SW 1271 (cell line): ENCODE measurements at regions not wholly inside any gene's neighbourhood (a gene's known extent, or its start where the extent isn't known, plus 50 kb on each side); places are given as distances from the start of the nearest gene placed in this dataset.
"Not testable (repeated sequence)": the region's sequence is repeated elsewhere in the genome, so short reads cannot be mapped to it uniquely, and the experiment has no call there.

ENCODE experiments used
- DNase-seq, 2 experiments: peaks; one replicate each; lab custom pipeline; 2025; lab: John Stamatoyannopoulos, UW

- no peak for DNase-seq
These were observed 1048.6 kb upstream of the SEMA6A start for GRCh38 chr5:117623042-117623805.

GRCh38 chr5:117621921-117622320 lies 1047.3 kb upstream of the SEMA6A start:
- DNase-seq, result no peak

- DNase-seq, result no peak
These were observed 1040.6 kb upstream of the SEMA6A start for GRCh38 chr5:117615226-117615625.

GRCh38 chr5:117614408-117614807 lies 1039.8 kb upstream of the SEMA6A start:
- DNase-seq, result no peak

DNA sequence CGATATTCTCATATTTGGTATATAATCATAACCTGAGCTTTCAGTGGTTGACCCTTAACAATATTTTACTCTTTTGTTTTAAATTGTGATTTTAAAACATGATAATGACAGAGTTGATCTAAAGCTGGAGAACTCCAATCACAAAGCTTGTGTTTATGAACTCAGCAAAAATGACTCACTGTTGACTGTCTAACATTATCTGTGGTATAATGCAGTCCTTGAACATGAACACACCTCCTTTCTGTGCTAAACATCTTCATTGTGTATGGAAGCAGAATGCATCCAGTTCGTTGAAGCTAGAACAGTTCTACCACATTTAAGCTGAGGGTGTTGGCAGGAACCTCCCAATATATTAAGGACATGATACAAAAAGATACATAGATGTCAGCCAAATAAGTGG lies 1030.2 kb upstream of the SEMA6A start:
- DNase-seq, result no peak

- DNase-seq, result not testable (repeated sequence)
These were observed 1025.2 kb upstream of the SEMA6A start for GRCh38 chr5:117599811-117600210.

DNA sequence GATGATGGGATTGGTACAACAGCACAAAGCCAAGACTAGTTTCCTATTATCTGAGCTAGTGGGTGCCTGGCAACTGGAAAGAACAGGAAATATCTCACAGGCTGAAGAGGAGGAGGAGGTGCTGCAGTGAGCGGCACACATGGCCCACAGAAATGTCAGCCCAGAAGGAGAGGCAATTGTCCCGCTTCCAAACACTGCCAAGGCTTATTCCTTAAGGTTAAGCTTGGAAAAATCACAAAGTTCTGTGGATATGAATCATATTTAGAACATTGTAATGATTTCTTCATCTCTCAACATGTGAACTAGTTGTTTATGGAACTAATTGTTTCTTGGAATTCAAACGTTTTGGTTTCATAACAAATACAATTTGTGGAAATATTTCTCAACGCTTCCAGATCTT lies 1019.5 kb upstream of the SEMA6A start:
- no peak for DNase-seq

DNA sequence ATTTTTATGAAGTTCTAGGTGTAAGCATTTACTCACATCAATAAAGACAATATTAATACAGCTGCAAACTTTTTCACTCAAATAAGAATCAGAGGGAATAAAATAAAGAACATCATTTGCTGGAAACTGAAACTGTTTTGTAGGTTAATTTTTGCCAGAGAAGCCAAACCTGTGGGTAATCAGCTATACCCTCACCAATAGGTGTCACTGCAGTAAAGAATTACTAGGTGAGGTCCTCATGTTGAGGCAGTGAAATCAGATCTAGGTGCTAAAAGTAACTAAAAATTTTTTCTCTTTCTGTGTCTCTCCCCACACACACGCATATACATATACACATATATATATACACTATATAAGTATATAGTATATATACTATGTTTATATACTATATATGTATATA lies 1016.3 kb upstream of the SEMA6A start:
- DNase-seq, result peak in 1 of 2 experiments; percentile 44

DNA sequence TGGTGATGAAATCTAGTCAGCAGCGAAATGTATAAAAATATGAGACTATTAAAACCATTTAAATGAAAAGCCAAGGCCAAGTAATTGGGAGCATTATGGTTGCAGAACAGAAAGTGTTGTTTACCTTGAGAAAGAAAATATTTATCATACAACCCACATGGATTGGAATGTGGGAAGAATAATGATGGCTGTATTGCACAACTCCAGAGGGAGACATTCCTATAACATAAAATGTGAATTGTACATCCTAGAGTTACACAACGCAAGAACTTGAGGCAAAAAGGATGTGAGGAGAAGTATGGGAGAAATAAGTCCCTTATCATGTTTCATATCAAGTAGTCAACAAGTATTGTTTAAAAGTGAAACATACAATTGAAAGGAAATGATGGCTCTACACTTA lies 1014.0 kb upstream of the SEMA6A start:
- DNase-seq, result no peak

DNA sequence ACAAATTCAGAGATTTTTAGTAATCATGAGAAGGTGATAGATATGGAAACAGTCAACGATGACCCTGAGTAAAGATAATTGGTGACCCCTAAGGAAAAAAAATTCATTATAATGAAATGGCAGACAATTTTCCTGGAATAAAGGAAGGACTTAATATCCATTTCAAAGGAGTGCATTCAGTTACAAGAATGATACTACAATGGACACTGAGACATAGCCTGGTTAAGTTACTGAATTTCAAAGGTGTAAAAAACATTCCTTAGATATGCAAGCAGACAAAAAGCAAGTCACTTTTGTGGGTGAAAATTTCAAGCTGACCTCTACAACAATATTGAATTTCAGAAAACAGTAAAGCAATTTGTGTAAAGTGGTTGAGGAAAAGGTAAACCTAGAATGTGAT lies 1012.5 kb upstream of the SEMA6A start:
- no peak for DNase-seq

DNA sequence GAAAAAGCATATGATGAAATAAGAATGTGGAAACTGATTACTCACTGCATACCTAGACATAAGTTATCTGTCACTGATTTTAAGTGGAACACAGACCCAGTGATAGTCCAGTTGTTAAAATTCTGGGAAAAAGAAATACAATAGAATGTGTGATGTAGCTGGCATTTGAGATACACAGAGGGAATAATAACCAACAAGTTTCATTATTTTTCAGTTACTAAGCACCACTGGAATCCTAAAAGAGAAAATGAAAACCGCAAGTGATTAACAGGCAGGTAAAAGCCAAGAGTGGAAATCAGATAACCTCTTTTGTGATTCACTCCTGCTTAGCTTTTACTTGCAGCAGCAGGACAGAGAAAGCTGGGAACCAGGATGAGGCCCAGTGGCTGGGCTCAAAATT lies 994.0 kb upstream of the SEMA6A start:
- DNase-seq, result no peak

DNA sequence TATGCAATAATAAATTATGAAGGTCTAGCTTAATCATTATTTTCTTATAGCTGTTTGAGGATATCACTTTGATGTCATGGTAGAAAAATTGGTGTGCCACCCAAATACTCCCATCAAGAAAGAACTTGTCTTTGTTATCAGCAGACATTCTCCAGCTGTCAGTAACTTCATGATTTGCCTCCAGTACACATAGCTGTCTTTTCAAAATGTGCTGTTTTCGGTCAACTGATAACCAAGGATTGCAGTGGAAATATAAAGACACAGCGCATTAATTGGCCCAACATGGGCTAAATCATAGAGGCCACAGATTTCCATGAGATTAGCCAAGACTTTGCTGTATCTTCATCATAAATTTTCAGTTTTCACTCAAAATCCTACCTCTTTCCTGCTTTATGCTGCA lies 993.5 kb upstream of the SEMA6A start:
- no peak for DNase-seq

DNA sequence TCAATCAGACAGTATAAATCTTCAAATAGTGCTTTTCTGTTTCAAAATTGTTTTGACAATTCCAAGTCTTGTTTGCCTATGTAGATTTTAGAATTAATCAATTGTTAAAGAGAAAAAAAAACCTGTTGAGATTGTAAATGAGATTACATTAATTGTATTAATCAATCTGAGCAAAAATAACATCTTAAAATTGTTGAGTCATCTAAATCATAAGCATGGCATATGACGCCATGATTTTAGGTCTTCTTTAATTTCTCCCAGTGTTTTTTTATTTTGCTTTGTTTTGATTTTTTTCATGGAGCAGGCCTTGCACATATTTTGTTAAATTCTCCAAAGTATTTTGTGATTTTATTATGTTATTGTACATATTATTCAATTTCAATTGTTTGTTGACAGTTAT lies 988.0 kb upstream of the SEMA6A start:
- DNase-seq, result no peak

DNA sequence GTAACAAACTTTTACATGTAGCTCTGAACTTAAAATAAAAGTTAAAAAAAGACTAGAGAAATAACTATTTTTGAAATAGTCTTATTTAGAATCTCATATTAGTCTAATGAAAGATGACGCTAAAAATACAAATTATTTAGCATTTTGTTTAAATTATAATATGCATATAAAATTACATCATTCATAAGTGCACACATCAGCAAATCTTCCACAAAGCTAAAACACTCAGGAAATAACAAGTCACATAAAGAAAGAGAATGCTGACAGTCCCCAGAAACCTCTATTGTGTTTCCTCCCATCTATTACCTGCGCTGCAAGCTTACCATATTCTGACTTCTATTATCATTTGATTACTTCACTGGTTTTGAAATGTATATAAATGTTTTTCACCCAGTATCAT lies 986.9 kb upstream of the SEMA6A start:
- no peak for DNase-seq

GRCh38 chr5:117559005-117559844 lies 984.6 kb upstream of the SEMA6A start:
- no peak for DNase-seq

GRCh38 chr5:117551236-117551635 lies 976.6 kb upstream of the SEMA6A start:
- DNase-seq, result no peak

DNA sequence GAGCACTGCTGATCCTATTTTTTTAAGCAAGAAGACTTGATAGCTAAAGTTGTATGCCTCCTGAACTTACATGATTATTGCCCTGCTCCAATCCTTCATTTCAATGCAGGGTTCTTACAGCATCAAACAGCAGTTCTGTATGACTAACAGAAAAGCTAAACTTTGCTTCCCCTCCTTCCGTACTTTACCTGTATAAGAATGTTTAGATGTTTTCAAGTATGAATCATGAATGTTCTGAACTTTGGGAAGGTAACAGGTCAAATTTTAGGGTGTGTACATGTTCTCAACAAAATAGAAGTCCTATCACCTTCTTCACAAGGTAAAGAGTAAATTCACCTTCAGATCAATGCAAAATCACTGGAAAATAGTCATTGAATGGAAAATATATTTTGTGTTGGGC lies 972.6 kb upstream of the SEMA6A start:
- DNase-seq, result no peak

DNA sequence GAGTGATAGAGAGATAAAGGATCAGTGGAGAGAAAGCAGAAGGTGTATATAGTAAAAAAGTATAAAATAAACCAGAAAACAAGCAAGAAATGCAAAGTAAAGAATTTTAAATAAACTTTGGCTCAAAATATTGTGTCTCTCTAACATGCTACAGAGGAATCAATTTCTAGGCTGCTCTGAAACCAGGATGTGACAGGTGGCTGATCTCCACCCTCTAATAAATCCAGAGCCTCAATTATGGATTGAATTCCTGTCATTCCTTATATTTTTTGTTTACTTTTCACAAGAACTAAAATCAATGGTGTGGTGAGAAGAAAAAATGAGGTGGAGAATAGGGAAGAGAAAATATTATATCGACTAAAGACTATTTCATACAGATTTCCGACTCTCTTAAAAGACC lies 965.1 kb upstream of the SEMA6A start:
- DNase-seq, result no peak

DNA sequence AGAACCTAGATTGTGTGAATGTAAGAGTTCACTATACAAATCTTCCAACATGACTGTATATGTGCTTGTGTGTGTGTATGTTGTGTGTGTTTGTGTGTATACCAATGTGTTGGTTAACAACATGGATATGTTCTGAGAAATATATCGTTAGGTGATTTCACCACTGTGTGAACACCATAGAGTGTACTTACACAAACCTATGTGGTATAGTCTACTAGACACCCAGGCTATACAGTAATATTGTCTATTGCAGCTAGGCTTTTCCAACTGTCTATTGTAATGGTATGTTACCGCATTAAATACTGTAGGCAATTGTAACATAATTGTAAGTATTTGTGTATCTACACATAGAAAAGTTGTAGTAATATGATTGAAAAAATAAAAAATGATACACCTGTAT lies 959.2 kb upstream of the SEMA6A start:
- DNase-seq, result no peak

DNA sequence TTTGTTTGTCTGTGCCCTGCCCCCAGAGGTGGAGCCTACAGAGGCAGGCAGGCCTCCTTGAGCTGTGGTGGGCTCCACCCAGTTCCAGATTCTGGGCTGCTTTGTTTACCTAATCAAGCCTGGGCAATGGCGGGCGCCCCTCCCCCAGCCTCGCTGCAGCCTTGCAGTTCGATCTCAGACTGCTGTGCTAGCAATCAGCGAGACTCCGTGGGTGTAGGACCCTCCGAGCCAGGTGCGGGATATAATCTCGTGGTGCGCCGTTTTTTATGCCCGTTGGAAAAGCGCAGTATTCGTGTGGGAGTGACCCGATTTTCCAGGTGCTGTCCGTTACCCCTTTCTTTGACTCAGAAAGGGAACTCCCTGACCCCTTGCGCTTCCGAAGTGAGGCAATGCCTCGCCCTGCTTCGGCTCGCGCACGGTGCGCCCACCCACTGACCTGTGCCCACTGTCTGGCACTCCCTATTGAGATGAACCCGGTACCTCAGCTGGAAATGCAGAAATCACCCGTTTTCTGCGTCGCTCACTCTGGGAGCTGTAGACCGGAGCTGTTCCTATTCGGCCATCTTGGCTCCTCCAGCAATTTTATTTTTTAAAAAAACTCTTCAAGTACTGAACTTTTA lies 958.5 kb upstream of the SEMA6A start:
- DNase-seq, result not testable (repeated sequence)

DNA sequence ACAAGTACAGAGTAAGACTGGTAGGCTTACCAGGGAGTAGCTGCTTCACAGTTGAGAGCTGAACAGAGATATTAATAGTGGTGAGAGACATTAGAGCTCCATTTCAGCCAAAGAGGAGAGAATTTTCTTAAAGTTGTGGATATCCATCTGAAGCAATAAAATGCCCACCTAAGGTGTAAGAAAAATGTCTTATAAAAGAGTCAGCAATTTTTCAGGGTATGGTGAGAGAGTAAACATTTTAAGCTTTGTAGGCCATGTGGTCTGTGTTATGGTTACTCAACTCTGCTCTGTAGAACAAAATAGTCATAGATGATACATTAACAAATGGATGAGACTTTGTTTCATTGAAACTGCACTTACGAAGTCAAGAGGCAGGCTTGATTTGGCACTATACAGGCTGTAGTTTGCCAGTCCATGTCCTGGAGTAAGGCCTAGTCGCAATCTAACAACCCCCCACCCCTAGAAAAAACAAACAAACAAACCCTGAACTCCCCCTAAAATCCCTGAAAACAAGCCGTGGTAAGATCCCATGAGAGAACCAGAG lies 945.4 kb upstream of the SEMA6A start:
- DNase-seq, result no peak

DNA sequence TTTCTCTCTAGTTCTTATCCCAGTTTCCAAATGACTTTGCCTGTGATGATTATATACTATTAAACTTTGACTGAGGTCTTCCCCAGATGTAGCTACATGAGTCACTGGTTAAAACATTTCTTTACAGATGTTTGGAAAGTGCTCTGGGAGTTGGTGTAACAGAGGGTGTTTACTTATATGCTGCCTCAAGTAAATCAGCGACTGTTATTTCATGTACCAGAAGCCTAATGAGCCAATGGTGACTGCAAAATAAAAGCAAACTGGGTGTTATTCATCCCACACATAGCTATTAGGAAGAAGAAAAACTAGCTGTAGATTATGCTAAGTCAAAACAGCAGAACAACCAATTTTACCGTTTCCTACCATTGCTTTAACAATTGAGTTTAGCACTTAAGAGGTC lies 929.7 kb upstream of the SEMA6A start:
- no peak for DNase-seq

GRCh38 chr5:117497601-117498000 lies 923.0 kb upstream of the SEMA6A start:
- no peak for DNase-seq
